ENCODE measurements at regions not wholly inside any gene's neighbourhood (a gene's known extent, or its start where the extent isn't known, plus 50 kb on each side); places are given as distances from the start of the nearest gene placed in this dataset.
"Not testable (repeated sequence)": the region's sequence is repeated elsewhere in the genome, so short reads cannot be mapped to it uniquely, and the experiment has no call there.

GRCh38 chr2:83160571-83160970 lies 1298.5 kb downstream of the SUCLG1 start:
- no peak for DNase-seq (ENCODE audit: low read depth)

- no peak for DNase-seq (ENCODE audit: low read depth)
Observed at GRCh38 chr2:83155826-83156225, 1303.3 kb downstream of the SUCLG1 start.

GRCh38 chr2:83143946-83144345 lies 1315.1 kb downstream of the SUCLG1 start:
- DNase-seq (ENCODE audit: low read depth), result no peak

- DNase-seq (ENCODE audit: low read depth), result no peak
Observed at GRCh38 chr2:83142934-83143333, 1316.1 kb downstream of the SUCLG1 start.

- no peak for DNase-seq (ENCODE audit: low read depth)
Observed at GRCh38 chr2:83115606-83116005, 1343.5 kb downstream of the SUCLG1 start.

- no peak for DNase-seq (ENCODE audit: low read depth)
Observed at GRCh38 chr2:83115155-83115554, 1343.9 kb downstream of the SUCLG1 start.

GRCh38 chr2:83113953-83114352 lies 1345.1 kb downstream of the SUCLG1 start:
- DNase-seq (ENCODE audit: low read depth), result peak; percentile 21

GRCh38 chr2:83112858-83113257 lies 1346.2 kb downstream of the SUCLG1 start:
- no peak for DNase-seq (ENCODE audit: low read depth)

- peak; percentile 11 for DNase-seq (ENCODE audit: low read depth)
Observed at GRCh38 chr2:83109284-83109683, 1349.8 kb downstream of the SUCLG1 start.

- DNase-seq (ENCODE audit: low read depth), result no peak
Observed at GRCh38 chr2:83106853-83107252, 1352.2 kb downstream of the SUCLG1 start.

GRCh38 chr2:83104202-83104601 lies 1354.9 kb downstream of the SUCLG1 start:
- no peak for DNase-seq (ENCODE audit: low read depth)

GRCh38 chr2:83103613-83104012 lies 1355.5 kb downstream of the SUCLG1 start:
- DNase-seq (ENCODE audit: low read depth), result peak; percentile 76

GRCh38 chr2:83089051-83089450 lies 1370.0 kb downstream of the SUCLG1 start:
- DNase-seq (ENCODE audit: low read depth), result not testable (repeated sequence)

- DNase-seq (ENCODE audit: low read depth), result no peak
Observed at GRCh38 chr2:83085869-83086268, 1373.2 kb downstream of the SUCLG1 start.

GRCh38 chr2:83081826-83082690 lies 1377.0 kb downstream of the SUCLG1 start:
- DNase-seq (ENCODE audit: low read depth), result peak; percentile 67

GRCh38 chr2:83079007-83079406 lies 1380.1 kb downstream of the SUCLG1 start:
- no peak for DNase-seq (ENCODE audit: low read depth)

- DNase-seq (ENCODE audit: low read depth), result no peak
Observed at GRCh38 chr2:83072767-83073166, 1386.3 kb downstream of the SUCLG1 start.

- DNase-seq (ENCODE audit: low read depth), result no peak
Observed at GRCh38 chr2:83071914-83072313, 1387.2 kb downstream of the SUCLG1 start.

GRCh38 chr2:83071352-83071751 lies 1387.7 kb downstream of the SUCLG1 start:
- DNase-seq (ENCODE audit: low read depth), result no peak

GRCh38 chr2:83069724-83070123 lies 1389.4 kb downstream of the SUCLG1 start:
- DNase-seq (ENCODE audit: low read depth), result peak; percentile 68

- no peak for DNase-seq (ENCODE audit: low read depth)
Observed at GRCh38 chr2:83068714-83069113, 1390.4 kb downstream of the SUCLG1 start.

- no peak for DNase-seq (ENCODE audit: low read depth)
Observed at GRCh38 chr2:83067947-83068346, 1391.1 kb downstream of the SUCLG1 start.

GRCh38 chr2:83063933-83064332 lies 1395.1 kb downstream of the SUCLG1 start:
- DNase-seq (ENCODE audit: low read depth), result no peak

- DNase-seq (ENCODE audit: low read depth), result no peak
Observed at GRCh38 chr2:83063511-83063910, 1395.6 kb downstream of the SUCLG1 start.

All from M059J (cell line).